Body of pancreas (tissue), 4 donors: ENCODE measurements at regions not wholly inside any gene's neighbourhood (a gene's known extent, or its start where the extent isn't known, plus 50 kb on each side); places are given as distances from the start of the nearest gene placed in this dataset.

Source experiments
- ATAC-seq: fragments of 150-250 bp; one replicate; pipeline ENCODE4 v1.9.1; 2016
- DNase-seq, 4 donors: peaks; one replicate each; pipeline ENCODE4 v3.0.0-alpha.2; 2019
- H3K27ac ChIP-seq, 4 donors: fragments of 200-600 bp; sonication (generic); 1 replicate in 3 of 4; 2 replicates in 1 of 4; pipeline versions ENCODE4 v1.5.1 to v1.6.1; 2016 to 2019; ENCODE audit warnings: mild to moderate bottlenecking in 1 of 4, mixed read lengths in 1 of 4, moderate library complexity in 1 of 4
- H3K27me3 ChIP-seq, 2 donors: fragments of 200-600 bp; sonication (generic); one replicate each; pipeline ENCODE4 v1.6.0; 2016; ENCODE audit warnings: mild to moderate bottlenecking in 1 of 2
- H3K36me3 ChIP-seq, 2 donors: fragments of 200-600 bp; sonication (generic); replicated peaks in 1 of 2; 2 replicates each; pipeline ENCODE4 v1.5.1; 2016; ENCODE audit warnings: low read depth in 2 of 2; ENCODE audit not compliant: insufficient read depth in 1 of 2
- H3K4me1 ChIP-seq: fragments of 200-600 bp; sonication (generic); one replicate; pipeline ENCODE4 v1.6.0; 2016
- H3K4me3 ChIP-seq, 2 donors: fragments of 200-600 bp; sonication (generic); 1 replicate in 1 of 2; 2 replicates in 1 of 2; pipeline ENCODE4 v1.5.1; 2016 to 2019
- H3K9me3 ChIP-seq, 3 donors: fragments of 200-600 bp; sonication (generic); 1 replicate in 2 of 3; 2 replicates in 1 of 3; pipeline ENCODE4 v1.5.1; 2016
- CTCF ChIP-seq, 7 experiments: fragments of 450-650 bp in 4 of 7; fragments of 200-600 bp in 3 of 7; sonication (generic) in 3 of 7; IDR thresholded peaks; one replicate each; pipeline ENCODE4 v1.5.1; 2016 to 2019; ENCODE audit warnings: antibody characterized with exemption in 7 of 7
- POLR2A ChIP-seq, 3 donors: fragments of 450-650 bp; IDR thresholded peaks; one replicate each; pipeline ENCODE4 v1.6.1; 2016; ENCODE audit warnings: antibody characterized with exemption in 3 of 3, mild to moderate bottlenecking in 2 of 3
- WGBS, 2 donors: methylation state at CpG; one replicate each; pipeline ENCODE4 v1.1.5; 2017; 5-methylcytosine and 5-hydroxymethylcytosine counted together
- intact Hi-C: fragments of 100-400 bp; cut with DNase I; formaldehyde crosslinking; loops from one replicate; pipeline ENCODE4 v1.15.1; 2023

GRCh38 chr2:8076448-8077342 is 605.2 kb upstream of the ID2 start:
- WGBS, 2 donors, result 58 to 73% methylated on average over 6 of the region's 6 CpGs
- ATAC-seq (no peak), DNase-seq (no peak)
- H3K4me1 ChIP-seq, result no peaks in the 10 kb centered on the region
- H3K36me3 ChIP-seq, result no peaks in the 10 kb centered on the region
- H3K9me3 ChIP-seq, result no peaks in the 10 kb centered on the region
- intact Hi-C loops, result no loop called here
- no peak overlapping the region for H3K4me3 ChIP-seq
- H3K27me3 ChIP-seq, result no peaks in the 10 kb centered on the region
- no peak for TF ChIP-seq POLR2A (IDR thresholded peaks at IDR 0.05)
- no peak for TF ChIP-seq CTCF (IDR thresholded peaks at IDR 0.05)
- no peak overlapping the region for H3K27ac ChIP-seq

- ATAC-seq (no peak), DNase-seq (no peak)
- Histone ChIP-seq H3K27ac (no peak overlapping the region), H3K36me3 (no peaks in the 10 kb centered on the region), H3K4me3 (no peak overlapping the region), H3K27me3 (no peaks in the 10 kb centered on the region), H3K4me1 (no peaks in the 10 kb centered on the region), H3K9me3 (no peaks in the 10 kb centered on the region)
- WGBS, 2 donors, result 81 to 95% methylated on average over 2 of the region's 2 CpGs
- TF ChIP-seq POLR2A (IDR thresholded peaks at IDR 0.05), result no peak
- TF ChIP-seq CTCF (IDR thresholded peaks at IDR 0.05), result no peak
- intact Hi-C loops, result no loop called here
These were observed 603.2 kb upstream of the ID2 start for GRCh38 chr2:8078705-8079104.

- no peak overlapping the region for H3K4me3 ChIP-seq
- no peaks in the 10 kb centered on the region for H3K9me3 ChIP-seq
- ATAC-seq (no peak), DNase-seq (no peak)
- H3K27ac ChIP-seq, result no peak overlapping the region
- no peaks in the 10 kb centered on the region for H3K36me3 ChIP-seq
- intact Hi-C loops, result no loop called here
- H3K27me3 ChIP-seq, result no peaks in the 10 kb centered on the region
- no peaks in the 10 kb centered on the region for H3K4me1 ChIP-seq
- TF ChIP-seq POLR2A (IDR thresholded peaks at IDR 0.05), result no peak
These were observed 601.8 kb upstream of the ID2 start for GRCh38 chr2:8080063-8080462.

GRCh38 chr2:8081130-8081529 is 600.7 kb upstream of the ID2 start:
- H3K36me3 ChIP-seq, result no peaks in the 10 kb centered on the region
- DNase-seq (no peak), ATAC-seq (no peak)
- no peaks in the 10 kb centered on the region for H3K27me3 ChIP-seq
- no peak for TF ChIP-seq CTCF (IDR thresholded peaks at IDR 0.05)
- no peak for TF ChIP-seq POLR2A (IDR thresholded peaks at IDR 0.05)
- no peak overlapping the region for H3K27ac ChIP-seq
- no peaks in the 10 kb centered on the region for H3K4me1 ChIP-seq
- H3K9me3 ChIP-seq, result no peaks in the 10 kb centered on the region
- no peak overlapping the region for H3K4me3 ChIP-seq
- intact Hi-C loops, result no loop called here
- WGBS, 2 donors, result 62 to 63% methylated on average over 5 of the region's 5 CpGs

- Histone ChIP-seq H3K4me3 (no peak overlapping the region), H3K36me3 (no peaks in the 10 kb centered on the region), H3K27ac (no peak overlapping the region), H3K27me3 (no peaks in the 10 kb centered on the region), H3K9me3 (no peaks in the 10 kb centered on the region), H3K4me1 (no peaks in the 10 kb centered on the region)
- DNase-seq (no peak), ATAC-seq (no peak)
- WGBS, 2 donors, result 86% methylated on average over 4 of the region's 4 CpGs
- TF ChIP-seq CTCF (IDR thresholded peaks at IDR 0.05), result no peak
- no peak for TF ChIP-seq POLR2A (IDR thresholded peaks at IDR 0.05)
- intact Hi-C loops, result no loop called here
These were observed 599.0 kb upstream of the ID2 start for GRCh38 chr2:8082840-8083239.
